GM12878 (cell line): ENCODE measurements at regions not wholly inside any gene's neighbourhood (a gene's known extent, or its start where the extent isn't known, plus 50 kb on each side); places are given as distances from the start of the nearest gene placed in this dataset.

Source experiments
- BCL11A ChIP-seq: IDR thresholded peaks from 2 replicates; pipeline ENCODE4 v1.6.1; 2011; ENCODE audit warnings: low read depth, low read length
- PRDM15 ChIP-seq: fragments of 450-650 bp; formaldehyde crosslinking; IDR thresholded peaks from 2 replicates; pipeline ENCODE4 v1.4.0; 2020; ENCODE audit warnings: mild to moderate bottlenecking, moderate library complexity
- SMAD1 ChIP-seq: fragments of 450-650 bp; IDR thresholded peaks from 2 replicates; pipeline ENCODE4 v1.6.1; 2018; ENCODE audit warnings: mild to moderate bottlenecking, low read depth; ENCODE audit not compliant: partially characterized antibody
- ZNF274 ChIP-seq: IDR thresholded peaks from one replicate; pipeline ENCODE4 v1.8.0; 2011; ENCODE audit not compliant: insufficient read length, insufficient read depth
- TF ChIP-seq, protein P1 (sequence below): fragments of 450-650 bp; IDR thresholded peaks from 2 replicates; pipeline ENCODE4 v1.6.1; 2017; ENCODE audit warnings: antibody characterized with exemption, mild to moderate bottlenecking, moderate library complexity

DNA sequence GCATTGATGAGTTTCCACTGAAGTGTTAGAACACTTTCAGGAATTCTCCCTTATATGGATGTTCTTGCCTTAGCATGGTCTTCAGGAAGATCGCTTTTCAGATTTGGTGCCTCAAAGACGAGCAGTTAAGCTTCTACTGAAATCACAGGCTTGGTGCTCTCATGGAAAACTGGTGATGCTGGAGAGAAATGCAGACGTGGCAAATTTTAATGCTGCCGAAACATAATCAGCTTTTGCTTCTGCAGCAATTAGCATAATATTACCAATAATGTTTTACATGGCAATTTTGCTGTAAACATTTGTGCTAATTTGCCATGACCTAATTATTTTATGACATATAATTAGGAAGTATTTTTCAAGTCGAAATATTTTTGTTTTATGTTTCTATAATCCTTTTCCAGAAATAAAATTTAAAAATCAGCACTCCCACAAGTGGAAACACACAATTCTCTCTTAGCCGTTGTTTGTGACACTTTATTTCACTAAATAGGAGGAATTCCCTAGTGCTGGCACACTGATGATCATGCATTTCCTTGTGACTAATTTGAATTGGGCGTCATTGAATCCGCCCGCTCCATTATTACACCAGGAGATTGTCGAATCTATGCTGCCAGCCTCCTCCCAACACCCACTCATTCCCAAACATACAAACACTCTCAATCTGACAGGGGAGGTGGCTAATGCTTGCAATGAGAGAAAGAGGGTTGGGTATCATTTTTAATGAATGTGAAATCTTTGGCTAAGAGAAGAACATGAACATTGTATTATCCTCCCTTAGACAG is 506.8 kb upstream of the PPP2R3A start (continued):
- TF ChIP-seq, protein P1, sequence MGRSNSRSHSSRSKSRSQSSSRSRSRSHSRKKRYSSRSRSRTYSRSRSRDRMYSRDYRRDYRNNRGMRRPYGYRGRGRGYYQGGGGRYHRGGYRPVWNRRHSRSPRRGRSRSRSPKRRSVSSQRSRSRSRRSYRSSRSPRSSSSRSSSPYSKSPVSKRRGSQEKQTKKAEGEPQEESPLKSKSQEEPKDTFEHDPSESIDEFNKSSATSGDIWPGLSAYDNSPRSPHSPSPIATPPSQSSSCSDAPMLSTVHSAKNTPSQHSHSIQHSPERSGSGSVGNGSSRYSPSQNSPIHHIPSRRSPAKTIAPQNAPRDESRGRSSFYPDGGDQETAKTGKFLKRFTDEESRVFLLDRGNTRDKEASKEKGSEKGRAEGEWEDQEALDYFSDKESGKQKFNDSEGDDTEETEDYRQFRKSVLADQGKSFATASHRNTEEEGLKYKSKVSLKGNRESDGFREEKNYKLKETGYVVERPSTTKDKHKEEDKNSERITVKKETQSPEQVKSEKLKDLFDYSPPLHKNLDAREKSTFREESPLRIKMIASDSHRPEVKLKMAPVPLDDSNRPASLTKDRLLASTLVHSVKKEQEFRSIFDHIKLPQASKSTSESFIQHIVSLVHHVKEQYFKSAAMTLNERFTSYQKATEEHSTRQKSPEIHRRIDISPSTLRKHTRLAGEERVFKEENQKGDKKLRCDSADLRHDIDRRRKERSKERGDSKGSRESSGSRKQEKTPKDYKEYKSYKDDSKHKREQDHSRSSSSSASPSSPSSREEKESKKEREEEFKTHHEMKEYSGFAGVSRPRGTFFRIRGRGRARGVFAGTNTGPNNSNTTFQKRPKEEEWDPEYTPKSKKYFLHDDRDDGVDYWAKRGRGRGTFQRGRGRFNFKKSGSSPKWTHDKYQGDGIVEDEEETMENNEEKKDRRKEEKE: no peak
- TF ChIP-seq ZNF274 (no peak), PRDM15 (no peak), BCL11A (no peak), SMAD1 (no peak)
